GM18951 (cell line): ENCODE measurements at regions not wholly inside any gene's neighbourhood (a gene's known extent, or its start where the extent isn't known, plus 50 kb on each side); places are given as distances from the start of the nearest gene placed in this dataset.

Experiments
- POLR2A ChIP-seq: IDR thresholded peaks from 4 replicates; pipeline ENCODE4 v1.6.1; 2011; ENCODE audit warnings: mild to moderate bottlenecking; ENCODE audit not compliant: insufficient read length, insufficient read depth; ENCODE audit errors: extremely low read depth
- in situ Hi-C: fragments of 300-500 bp; cut with MboI; formaldehyde crosslinking; loops from one replicate; pipeline ENCODE4 v1.12.0; 2022; ENCODE audit warnings: low sequenced_read_pairs, mixed read lengths, inconsistent platforms; ENCODE audit not compliant: unreplicated experiment

- in situ Hi-C loops: no loop called here
- TF ChIP-seq POLR2A: no peak
Observed at GRCh38 chr21:26758083-26758880, 86.9 kb downstream of the ADAMTS1 start.

DNA sequence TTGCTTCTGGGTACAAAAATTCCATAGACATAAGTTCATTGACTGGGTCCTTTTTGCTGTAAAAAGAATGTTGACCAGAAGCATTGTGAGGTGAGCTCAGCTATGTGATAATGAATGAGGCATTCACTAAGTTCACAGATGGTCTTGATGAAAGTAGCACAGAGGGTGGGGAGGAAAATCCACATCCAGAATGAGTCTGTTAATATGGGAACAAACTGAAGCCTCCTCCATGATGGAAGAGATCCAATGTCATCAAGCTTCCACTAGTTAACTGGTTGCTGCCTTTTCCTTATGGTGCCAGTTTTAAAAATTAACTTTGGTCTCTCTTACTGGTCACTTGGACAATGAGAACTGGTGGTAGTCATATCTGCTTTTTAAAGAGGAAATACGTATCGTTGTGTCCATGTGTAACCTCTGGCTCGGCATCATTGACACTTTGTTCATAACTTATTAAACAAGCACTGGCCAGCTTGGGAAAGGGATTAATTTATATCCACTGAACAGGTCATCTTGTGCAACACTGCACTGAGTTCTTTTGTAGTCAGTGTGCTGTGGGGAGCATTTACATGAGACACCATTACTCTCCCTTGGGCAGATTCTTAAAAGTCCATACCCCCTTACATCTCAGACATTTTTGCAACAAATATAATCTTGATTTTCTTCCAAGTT lies 88.6 kb downstream of the ADAMTS1 start:
- in situ Hi-C loops: no loop called here

GRCh38 chr21:26754853-26755252 lies 90.4 kb downstream of the ADAMTS1 start:
- in situ Hi-C loops: no loop called here
- no peak for TF ChIP-seq POLR2A

More for the DNA sequence above, 88.6 kb downstream of the ADAMTS1 start:
- TF ChIP-seq POLR2A: no peak

GRCh38 chr21:26753822-26754221 lies 91.4 kb downstream of the ADAMTS1 start:
- TF ChIP-seq POLR2A: no peak
- in situ Hi-C loops: no loop called here

DNA sequence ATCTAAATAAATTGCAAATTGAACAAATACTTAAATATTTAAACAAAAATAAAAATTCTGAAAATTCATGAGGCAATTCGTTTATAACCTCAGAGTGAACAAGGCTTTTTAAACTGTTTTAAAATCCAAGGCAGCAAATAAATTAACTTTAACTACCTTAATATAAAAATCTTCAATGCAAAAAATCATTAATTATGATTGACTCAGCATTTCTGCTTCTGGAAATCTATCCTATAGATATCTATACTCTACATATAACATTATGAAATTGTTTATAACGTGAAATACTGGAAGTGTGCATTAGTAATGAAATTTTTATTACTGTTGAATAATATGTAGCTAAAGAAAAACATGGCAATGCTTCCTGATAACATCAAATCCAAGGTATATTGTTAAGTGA lies 92.4 kb downstream of the ADAMTS1 start:
- TF ChIP-seq POLR2A: no peak

DNA sequence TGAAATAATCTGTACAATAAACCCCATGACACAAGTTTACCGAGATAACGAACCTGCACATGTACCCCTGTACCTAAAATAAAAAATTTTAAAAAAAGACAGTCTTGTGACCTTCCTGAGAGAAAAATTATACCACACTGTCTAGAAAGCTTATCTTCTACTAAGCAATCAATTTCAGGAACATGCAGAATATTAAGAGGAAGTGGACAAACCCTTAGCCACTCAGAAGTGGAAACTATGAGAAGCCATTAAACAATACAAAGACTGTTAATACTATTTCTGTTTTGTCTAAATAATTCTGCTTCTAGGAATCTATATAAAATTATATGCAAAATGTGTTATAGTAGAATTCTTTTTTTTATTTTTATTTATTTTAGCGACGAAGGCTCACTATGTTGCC lies 93.9 kb downstream of the ADAMTS1 start:
- TF ChIP-seq POLR2A: no peak
- in situ Hi-C loops: no loop called here

More for the DNA sequence above, 92.4 kb downstream of the ADAMTS1 start:
- in situ Hi-C loops: no loop called here

DNA sequence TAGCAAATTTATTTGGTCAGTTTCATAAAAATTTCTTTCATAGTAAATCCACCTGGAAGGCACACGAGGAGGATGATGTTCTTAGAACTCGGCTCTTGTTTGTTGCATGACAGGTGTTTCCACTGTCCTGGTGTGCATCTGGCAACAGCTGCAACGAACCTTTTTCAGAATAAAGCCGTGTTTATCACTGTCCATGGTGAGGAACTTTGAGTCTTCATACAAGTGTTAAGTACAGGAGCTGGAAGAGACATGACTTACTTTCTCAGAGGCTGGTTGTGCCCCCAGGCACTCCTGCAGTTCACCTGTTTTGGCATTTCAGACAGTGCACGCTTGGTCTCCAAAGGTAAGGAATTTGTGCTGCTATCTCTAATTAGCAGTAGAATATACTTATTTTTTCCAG lies 97.1 kb downstream of the ADAMTS1 start:
- no peak for TF ChIP-seq POLR2A

GRCh38 chr21:26747216-26747615 lies 98.0 kb downstream of the ADAMTS1 start:
- in situ Hi-C loops: no loop called here
- TF ChIP-seq POLR2A: no peak

More for the DNA sequence above, 97.1 kb downstream of the ADAMTS1 start:
- in situ Hi-C loops: no loop called here

- TF ChIP-seq POLR2A: no peak
- in situ Hi-C loops: no loop called here
Observed at GRCh38 chr21:26743524-26743923, 101.7 kb downstream of the ADAMTS1 start.

DNA sequence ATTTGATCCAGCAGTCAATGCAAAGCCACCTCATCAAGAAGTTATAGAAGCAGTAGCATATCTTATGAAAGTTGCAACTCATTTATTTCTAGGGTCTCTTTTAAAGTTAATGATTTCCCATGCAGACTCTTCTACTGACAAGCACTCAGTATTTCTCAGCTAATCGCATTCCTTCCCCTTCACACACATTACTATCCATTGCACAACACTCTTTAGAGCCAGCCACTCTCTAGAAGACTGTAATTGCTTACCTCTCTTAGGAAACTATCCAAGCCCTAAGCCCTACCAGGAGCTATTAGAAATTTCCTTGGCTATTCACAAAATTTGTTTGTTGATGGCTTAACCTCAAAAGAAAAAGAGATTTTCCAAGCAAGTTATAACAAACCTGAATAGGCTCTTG lies 106.0 kb downstream of the ADAMTS1 start:
- TF ChIP-seq POLR2A: no peak
- in situ Hi-C loops: no loop called here

DNA sequence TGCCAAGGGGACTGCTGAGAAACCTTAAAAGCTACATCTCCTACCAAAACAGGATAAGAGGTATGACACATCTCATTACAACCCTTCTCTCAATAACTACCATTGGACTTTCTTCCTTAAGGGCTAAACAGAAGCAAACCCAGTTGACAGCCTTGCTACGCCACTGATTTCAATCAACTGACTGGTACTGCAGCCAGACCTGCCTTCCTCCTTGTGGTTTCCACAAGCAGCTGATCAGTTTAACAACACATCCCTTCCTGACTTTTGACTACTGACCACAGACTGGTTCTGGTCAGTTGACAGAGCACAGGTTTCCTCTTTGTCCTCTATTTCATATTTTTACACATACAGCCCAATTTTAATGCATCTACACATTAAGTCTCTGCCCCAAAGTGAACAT lies 108.8 kb downstream of the ADAMTS1 start:
- TF ChIP-seq POLR2A: no peak
- in situ Hi-C loops: no loop called here

DNA sequence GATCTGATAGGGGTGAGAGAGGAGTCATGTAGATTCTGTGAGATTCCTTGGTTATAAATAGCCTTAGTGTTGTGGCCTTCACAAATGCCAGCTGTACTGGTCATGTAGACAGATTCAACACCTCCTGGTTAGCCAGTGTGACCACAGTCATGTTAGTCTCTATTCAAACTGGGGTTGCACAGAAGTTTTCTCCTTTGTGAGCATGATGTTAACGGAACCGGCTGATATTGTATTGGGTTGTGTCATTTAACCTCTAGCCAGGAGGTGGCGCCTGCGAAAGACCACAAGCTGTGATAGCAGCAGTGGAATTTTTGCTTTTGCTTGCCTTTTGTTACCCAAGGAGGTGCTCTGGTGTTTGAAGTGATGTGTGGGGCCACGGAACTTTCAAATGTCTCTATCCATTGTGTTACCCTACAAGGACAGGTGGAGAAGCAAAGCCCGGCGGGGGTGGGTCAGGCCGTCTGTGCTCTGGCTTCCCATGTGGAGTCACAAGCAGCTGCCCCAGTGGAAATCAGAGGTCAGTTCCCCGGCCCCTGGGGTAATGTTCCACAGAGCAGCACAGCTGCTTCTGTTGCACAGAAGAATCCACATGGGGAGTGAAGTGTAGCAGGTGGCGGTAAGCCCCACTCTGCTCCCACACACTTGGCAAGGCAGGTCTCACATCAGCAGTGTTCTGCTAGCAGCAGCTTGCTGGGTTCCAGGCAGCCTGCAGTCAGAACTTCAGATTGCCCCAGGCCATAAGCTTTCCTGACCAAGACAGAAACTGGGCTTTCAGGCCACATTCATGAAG lies 112.6 kb downstream of the ADAMTS1 start:
- TF ChIP-seq POLR2A: no peak
- in situ Hi-C loops: no loop called here

- in situ Hi-C loops: loop anchor here (25.0 kb wide), 2 partner anchors 832 to 1107 kb away; partner anchors contain the start of gene MRPL39
- TF ChIP-seq POLR2A: no peak
Observed at GRCh38 chr21:26719750-26720149, 125.5 kb downstream of the ADAMTS1 start.
